Cardiac muscle cell (in vitro differentiated cells and primary cell): ENCODE measurements at regions not wholly inside any gene's neighbourhood (a gene's known extent, or its start where the extent isn't known, plus 50 kb on each side); places are given as distances from the start of the nearest gene placed in this dataset.

Source experiments
- DNase-seq, 2 donors: peaks; one replicate each; pipeline versions ENCODE4 v3.0.0 to v3.0.0-alpha.2; 2010 to 2017; ENCODE audit warnings: low read depth in 1 of 2, low spot score in 1 of 2
- H3K27ac ChIP-seq: fragments of 200-600 bp; sonication (generic); 2 replicates; pipeline ENCODE4 v1.5.1; 2016
- H3K27me3 ChIP-seq: fragments of 200-600 bp; sonication (generic); 2 replicates; pipeline ENCODE4 v1.6.0; 2016; ENCODE audit warnings: control low read depth
- H3K36me3 ChIP-seq: fragments of 200-600 bp; sonication (generic); 2 replicates; pipeline ENCODE4 v1.5.1; 2016; ENCODE audit warnings: control low read depth
- H3K4me1 ChIP-seq: fragments of 200-600 bp; sonication (generic); 2 replicates; pipeline ENCODE4 v1.8.1; 2017; ENCODE audit warnings: low read depth, mild to moderate bottlenecking, mixed run types
- H3K4me3 ChIP-seq: fragments of 200-600 bp; sonication (generic); 2 replicates; pipeline ENCODE4 v1.5.1; 2016; ENCODE audit warnings: mild to moderate bottlenecking
- H3K9me3 ChIP-seq: fragments of 200-600 bp; sonication (generic); 2 replicates; pipeline ENCODE4 v1.5.1; 2017; ENCODE audit warnings: low read depth, mild to moderate bottlenecking, control low read depth
- TF ChIP-seq, protein P1 (sequence below): IDR thresholded peaks from 2 replicates; pipeline ENCODE4 v1.5.1; 2012; ENCODE audit warnings: low read depth, mild to moderate bottlenecking, low read length

DNA sequence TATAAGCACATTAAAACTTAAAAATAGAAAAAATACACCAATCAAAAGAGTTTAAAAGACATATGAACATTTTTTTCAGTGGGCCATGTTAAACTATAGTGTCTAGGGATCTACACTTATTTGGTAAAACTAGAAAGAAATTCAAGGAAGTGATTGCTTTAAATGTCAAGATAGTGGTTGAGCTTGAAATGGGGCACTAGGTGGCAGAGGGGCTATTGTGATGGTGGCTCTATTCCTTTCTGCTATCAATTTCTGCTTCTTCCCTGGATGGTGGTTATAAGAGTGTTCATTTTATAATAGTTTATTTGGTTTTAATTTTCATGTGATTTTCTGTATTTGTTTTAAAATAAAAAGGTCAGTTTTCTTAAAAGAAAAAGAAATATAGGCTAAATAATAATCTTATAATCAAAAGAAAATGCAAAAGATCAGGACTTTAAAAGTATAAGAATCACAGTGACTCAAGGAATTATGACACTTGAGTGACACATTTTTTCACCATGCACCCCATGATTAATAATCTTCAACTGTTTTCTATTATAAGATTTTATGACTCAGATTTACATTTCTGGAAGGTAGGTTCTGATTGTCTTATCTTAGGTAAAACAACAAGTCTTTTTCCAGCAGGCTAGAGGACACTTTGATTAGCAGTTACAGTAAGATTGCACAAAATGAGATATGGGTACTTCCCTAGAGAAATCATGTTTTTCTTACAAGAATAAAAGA is 137.5 kb downstream of the FSCB start:
- no peaks in the 10 kb centered on the region for H3K27me3 ChIP-seq
- no peak overlapping the region for H3K4me3 ChIP-seq
- peaks cover 5% of the 10 kb centered on the region for H3K4me1 ChIP-seq
- peak in 1 of 2 donors; percentile 3 for DNase-seq
- TF ChIP-seq, protein P1, sequence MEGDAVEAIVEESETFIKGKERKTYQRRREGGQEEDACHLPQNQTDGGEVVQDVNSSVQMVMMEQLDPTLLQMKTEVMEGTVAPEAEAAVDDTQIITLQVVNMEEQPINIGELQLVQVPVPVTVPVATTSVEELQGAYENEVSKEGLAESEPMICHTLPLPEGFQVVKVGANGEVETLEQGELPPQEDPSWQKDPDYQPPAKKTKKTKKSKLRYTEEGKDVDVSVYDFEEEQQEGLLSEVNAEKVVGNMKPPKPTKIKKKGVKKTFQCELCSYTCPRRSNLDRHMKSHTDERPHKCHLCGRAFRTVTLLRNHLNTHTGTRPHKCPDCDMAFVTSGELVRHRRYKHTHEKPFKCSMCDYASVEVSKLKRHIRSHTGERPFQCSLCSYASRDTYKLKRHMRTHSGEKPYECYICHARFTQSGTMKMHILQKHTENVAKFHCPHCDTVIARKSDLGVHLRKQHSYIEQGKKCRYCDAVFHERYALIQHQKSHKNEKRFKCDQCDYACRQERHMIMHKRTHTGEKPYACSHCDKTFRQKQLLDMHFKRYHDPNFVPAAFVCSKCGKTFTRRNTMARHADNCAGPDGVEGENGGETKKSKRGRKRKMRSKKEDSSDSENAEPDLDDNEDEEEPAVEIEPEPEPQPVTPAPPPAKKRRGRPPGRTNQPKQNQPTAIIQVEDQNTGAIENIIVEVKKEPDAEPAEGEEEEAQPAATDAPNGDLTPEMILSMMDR, result no peak
- no peaks in the 10 kb centered on the region for H3K36me3 ChIP-seq
- H3K27ac ChIP-seq, result no peak overlapping the region
- no peaks in the 10 kb centered on the region for H3K9me3 ChIP-seq

DNA sequence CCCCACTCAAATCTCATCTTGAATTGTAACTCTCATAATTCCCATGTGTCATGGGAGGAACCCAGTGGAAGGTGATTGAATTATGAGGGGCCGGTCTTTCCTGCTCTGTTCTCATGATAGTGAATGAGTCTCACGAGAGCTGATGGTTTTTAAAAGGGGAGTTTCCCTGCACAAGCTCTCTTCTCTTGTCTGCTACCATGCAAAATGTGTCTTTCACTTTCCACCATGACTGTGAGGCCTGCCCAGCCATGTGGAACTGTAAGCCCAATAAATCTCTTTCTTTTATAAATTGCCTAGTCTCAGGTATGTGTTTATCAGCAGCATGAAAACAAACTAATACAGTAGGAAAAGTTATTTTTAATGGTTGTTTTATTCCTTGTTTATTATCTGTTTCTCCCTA is 146.0 kb downstream of the FSCB start:
- no peaks in the 10 kb centered on the region for H3K27me3 ChIP-seq
- no peak overlapping the region for H3K27ac ChIP-seq
- TF ChIP-seq, protein P1, result no peak
- no peak for DNase-seq
- H3K4me3 ChIP-seq, result no peak overlapping the region
- H3K4me1 ChIP-seq, result no peaks in the 10 kb centered on the region
- no peaks in the 10 kb centered on the region for H3K9me3 ChIP-seq
- no peaks in the 10 kb centered on the region for H3K36me3 ChIP-seq

DNA sequence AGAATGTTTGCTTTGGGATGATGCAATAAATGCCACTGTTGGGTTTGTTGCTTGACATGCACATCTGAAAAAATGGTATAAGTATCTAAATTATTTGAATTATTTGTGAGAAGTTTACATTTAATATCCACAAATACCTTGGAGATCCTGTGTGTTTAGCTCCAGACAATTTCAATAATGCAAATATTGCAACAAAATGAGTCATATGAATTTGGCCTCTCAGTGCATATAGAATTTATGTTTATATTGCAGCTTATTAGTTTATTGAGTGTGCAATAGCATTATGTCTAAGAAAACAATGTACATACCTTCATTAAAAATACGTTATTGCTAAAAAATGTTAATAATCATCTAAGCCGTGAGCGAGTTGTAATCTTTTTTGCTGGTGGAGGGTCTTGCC is 153.3 kb downstream of the FSCB start:
- H3K36me3 ChIP-seq, result no peaks in the 10 kb centered on the region
- H3K4me1 ChIP-seq, result no peaks in the 10 kb centered on the region
- DNase-seq, result no peak
- no peak overlapping the region for H3K4me3 ChIP-seq
- TF ChIP-seq, protein P1, result no peak
- no peaks in the 10 kb centered on the region for H3K27me3 ChIP-seq
- no peak overlapping the region for H3K27ac ChIP-seq
- no peaks in the 10 kb centered on the region for H3K9me3 ChIP-seq

DNA sequence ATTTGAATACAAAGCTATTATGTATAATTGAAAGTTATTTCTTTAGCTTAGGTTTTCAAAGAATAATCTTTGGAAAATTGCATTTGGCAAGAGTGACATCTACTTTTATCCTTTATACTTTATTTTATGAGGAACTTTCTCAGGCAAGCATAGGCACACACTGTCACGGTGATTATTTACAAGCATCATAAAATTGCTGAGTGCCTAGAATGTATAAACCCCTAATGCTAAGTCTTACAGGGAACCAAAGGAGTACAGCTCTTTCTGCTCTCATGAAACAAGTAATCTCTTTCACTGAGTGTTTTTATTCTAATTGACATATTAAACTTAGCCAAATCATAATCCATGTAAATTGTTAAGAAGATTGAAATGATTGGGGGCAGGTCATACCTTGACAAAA is 154.9 kb downstream of the FSCB start:
- Histone ChIP-seq H3K27me3 (no peaks in the 10 kb centered on the region), H3K4me1 (no peaks in the 10 kb centered on the region), H3K4me3 (no peak overlapping the region), H3K27ac (no peak overlapping the region), H3K36me3 (no peaks in the 10 kb centered on the region), H3K9me3 (no peaks in the 10 kb centered on the region)
- no peak for DNase-seq
- TF ChIP-seq, protein P1, result no peak

DNA sequence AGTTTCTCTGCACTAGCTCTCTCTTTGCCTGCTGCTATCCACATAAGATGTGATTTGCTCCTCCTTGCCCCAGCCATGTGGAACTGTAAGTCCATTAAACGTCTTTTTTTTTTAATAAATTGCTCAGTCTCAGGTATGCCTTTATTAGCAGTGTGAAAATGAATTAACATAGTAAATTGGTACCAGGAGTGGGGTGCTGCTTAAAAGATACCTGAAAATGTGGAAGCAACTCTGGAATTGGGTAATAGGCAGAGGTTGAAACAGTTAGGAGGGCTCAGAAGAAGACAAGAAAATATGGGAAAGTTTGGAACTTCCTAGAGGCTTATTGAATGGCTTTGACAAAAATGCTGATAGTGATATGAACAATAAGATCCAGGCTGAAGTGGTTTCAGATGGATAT is 159.8 kb downstream of the FSCB start:
- H3K4me1 ChIP-seq, result no peaks in the 10 kb centered on the region
- H3K36me3 ChIP-seq, result no peaks in the 10 kb centered on the region
- no peaks in the 10 kb centered on the region for H3K9me3 ChIP-seq
- TF ChIP-seq, protein P1, result no peak
- H3K27ac ChIP-seq, result no peak overlapping the region
- no peaks in the 10 kb centered on the region for H3K27me3 ChIP-seq
- H3K4me3 ChIP-seq, result no peak overlapping the region
- no peak for DNase-seq
